ELF-1 (cell line): ENCODE measurements at regions not wholly inside any gene's neighbourhood (a gene's known extent, or its start where the extent isn't known, plus 50 kb on each side); places are given as distances from the start of the nearest gene placed in this dataset.
A peak's percentile ranks its signal among the peaks of the same experiment; 100 is the strongest.

Source experiments
- DNase-seq: peaks from one replicate; pipeline ENCODE4 v3.0.0-alpha.2; 2016; ENCODE audit warnings: low read depth, low spot score

- DNase-seq: no peak
Observed at GRCh38 chr4:181063212-181063611, 1180.0 kb upstream of the TENM3 start.

GRCh38 chr4:181077341-181077740, 1165.9 kb upstream of the TENM3 start:
- DNase-seq: no peak

- no peak for DNase-seq
Observed at GRCh38 chr4:181078196-181078595, 1165.0 kb upstream of the TENM3 start.

- no peak for DNase-seq
Observed at GRCh38 chr4:181083757-181084361, 1159.3 kb upstream of the TENM3 start.

- no peak for DNase-seq
Observed at GRCh38 chr4:181085557-181085956, 1157.6 kb upstream of the TENM3 start.

GRCh38 chr4:181105487-181105886, 1137.7 kb upstream of the TENM3 start:
- DNase-seq: no peak

GRCh38 chr4:181106398-181106797, 1136.8 kb upstream of the TENM3 start:
- no peak for DNase-seq

- DNase-seq: no peak
Observed at GRCh38 chr4:181108237-181108636, 1135.0 kb upstream of the TENM3 start.

- DNase-seq: no peak
Observed at GRCh38 chr4:181119186-181119585, 1124.0 kb upstream of the TENM3 start.

- no peak for DNase-seq
Observed at GRCh38 chr4:181121733-181122132, 1121.5 kb upstream of the TENM3 start.

GRCh38 chr4:181127171-181127570, 1116.0 kb upstream of the TENM3 start:
- no peak for DNase-seq

GRCh38 chr4:181130317-181130716, 1112.9 kb upstream of the TENM3 start:
- peak; percentile 8 for DNase-seq

GRCh38 chr4:181137351-181137750, 1105.9 kb upstream of the TENM3 start:
- DNase-seq: no peak

GRCh38 chr4:181138116-181138515, 1105.1 kb upstream of the TENM3 start:
- no peak for DNase-seq

- DNase-seq: no peak
Observed at GRCh38 chr4:181140037-181140603, 1103.1 kb upstream of the TENM3 start.

GRCh38 chr4:181143250-181143854, 1099.8 kb upstream of the TENM3 start:
- DNase-seq: peak; percentile 59

GRCh38 chr4:181146051-181146450, 1097.2 kb upstream of the TENM3 start:
- no peak for DNase-seq

- no peak for DNase-seq
Observed at GRCh38 chr4:181147416-181147951, 1095.7 kb upstream of the TENM3 start.

GRCh38 chr4:181148470-181148869, 1094.7 kb upstream of the TENM3 start:
- no peak for DNase-seq

GRCh38 chr4:181150191-181150590, 1093.0 kb upstream of the TENM3 start:
- no peak for DNase-seq

GRCh38 chr4:181151856-181152255, 1091.3 kb upstream of the TENM3 start:
- DNase-seq: no peak

- DNase-seq: no peak
Observed at GRCh38 chr4:181157647-181158046, 1085.6 kb upstream of the TENM3 start.

GRCh38 chr4:181158971-181159370, 1084.2 kb upstream of the TENM3 start:
- no peak for DNase-seq
